ENCODE measurements at regions not wholly inside any gene's neighbourhood (a gene's known extent, or its start where the extent isn't known, plus 50 kb on each side); places are given as distances from the start of the nearest gene placed in this dataset.

GRCh38 chr6:78465059-78465634 is 402.2 kb upstream of the IRAK1BP1 start:
- TF ChIP-seq FOXM1 (IDR thresholded peaks at IDR 0.05; ENCODE audit: low read depth) (no peak), FOXM1 (CRISPR knock-in tag; IDR thresholded peaks at IDR 0.05; ENCODE audit: low read depth) (no peak), CTBP1 (IDR thresholded peaks at IDR 0.05; ENCODE audit: borderline replicate concordance) (no peak), NR2C2 (CRISPR knock-in tag; IDR thresholded peaks at IDR 0.05) (no peak), NR2C2 (tag; IDR thresholded peaks at IDR 0.05) (no peak)

Data from K562 (cell line).